Fibroblast of mammary gland (primary cell): ENCODE measurements at regions not wholly inside any gene's neighbourhood (a gene's known extent, or its start where the extent isn't known, plus 50 kb on each side); places are given as distances from the start of the nearest gene placed in this dataset.

Experiments
- DNase-seq: peaks from one replicate; pipeline ENCODE4 v3.0.0-alpha.2; 2010; ENCODE audit warnings: low read depth
- H3K4me3 ChIP-seq: 2 replicates; pipeline ENCODE4 v1.5.1; 2011; ENCODE audit warnings: low read depth, mild to moderate bottlenecking, low read length, moderate library complexity; ENCODE audit not compliant: control insufficient read depth
- CTCF ChIP-seq: conservative IDR thresholded peaks from 2 replicates; pipeline ENCODE4 v1.5.1; 2011; ENCODE audit warnings: low read depth, low read length, inconsistent platforms; ENCODE audit not compliant: control insufficient read depth, insufficient read depth

DNA sequence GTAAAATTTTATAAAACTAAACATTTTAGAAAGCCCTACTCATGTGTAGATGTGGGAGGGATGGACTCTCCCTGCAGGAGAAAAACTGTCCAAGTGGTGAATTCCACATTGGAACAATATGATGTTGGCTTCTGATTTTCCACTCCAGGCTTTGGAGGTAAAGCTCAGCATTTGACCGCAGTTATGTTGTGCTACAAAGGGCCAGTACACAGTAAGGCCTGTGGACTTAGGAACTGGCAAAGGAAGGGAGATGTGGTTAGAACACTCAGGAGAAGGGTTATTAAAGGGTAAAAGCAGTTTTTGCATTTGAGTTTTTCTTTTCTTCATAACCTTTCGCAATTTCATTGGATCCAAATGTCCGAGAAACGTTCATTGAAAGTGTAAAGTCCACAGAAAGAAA lies 150.3 kb upstream of the SASH1 start:
- no peak for TF ChIP-seq CTCF
- peak; percentile 98 for DNase-seq
- H3K4me3 ChIP-seq: peak overlapping the region; percentile 13

DNA sequence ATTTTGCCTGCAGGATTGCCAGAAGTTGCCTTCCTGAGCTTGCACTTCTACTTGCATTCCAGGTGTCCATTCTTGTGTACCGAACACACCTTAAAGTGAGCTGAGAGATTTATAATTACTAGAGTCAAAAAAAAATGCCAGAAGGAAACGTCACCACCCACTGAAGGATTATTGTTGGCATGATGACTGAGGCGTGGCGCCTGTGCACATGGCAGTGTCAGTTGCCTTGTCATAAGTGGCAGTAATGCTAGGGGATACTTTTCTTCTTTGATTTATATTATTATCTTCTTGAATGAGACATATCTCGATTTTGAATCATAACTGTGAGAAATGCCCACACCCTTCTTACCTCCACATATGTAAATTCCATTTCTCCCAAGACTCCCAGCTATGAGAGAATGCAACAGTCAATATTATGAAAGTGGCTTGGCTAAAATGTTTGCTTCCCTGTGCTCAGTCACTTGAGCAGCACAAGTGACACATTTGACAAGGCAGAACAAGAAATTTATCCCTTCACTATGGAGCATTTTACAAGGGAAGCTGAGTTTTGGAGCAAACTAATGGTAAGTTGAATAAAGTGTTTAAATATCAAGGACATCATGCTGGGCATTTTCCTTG lies 149.5 kb upstream of the SASH1 start:
- TF ChIP-seq CTCF: no peak
- no peak overlapping the region for H3K4me3 ChIP-seq
- DNase-seq: peak; percentile 30

DNA sequence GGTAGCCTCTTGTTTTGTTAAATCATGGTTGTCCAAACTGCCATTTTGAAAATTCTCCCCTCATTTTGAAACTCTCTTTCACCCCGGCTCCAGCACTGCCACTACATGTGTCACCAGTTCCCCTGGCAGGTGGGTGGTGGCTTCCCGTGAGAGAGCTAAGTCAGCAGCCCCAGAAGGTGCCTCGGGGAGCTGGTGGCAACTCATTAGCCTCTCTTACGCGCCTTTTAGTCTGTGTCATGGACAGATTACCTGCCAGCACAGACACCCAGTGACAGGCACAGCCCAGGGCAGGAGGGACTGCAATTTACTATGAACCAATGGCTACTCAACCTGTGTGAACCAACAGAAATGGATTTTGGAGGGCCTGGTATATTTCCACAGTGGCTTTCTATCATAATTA lies 147.1 kb upstream of the SASH1 start:
- no peak for TF ChIP-seq CTCF
- H3K4me3 ChIP-seq: no peak overlapping the region
- no peak for DNase-seq

- DNase-seq: no peak
- no peak overlapping the region for H3K4me3 ChIP-seq
- TF ChIP-seq CTCF: no peak
Measured at GRCh38 chr6:148199584-148199983, 143.1 kb upstream of the SASH1 start.

DNA sequence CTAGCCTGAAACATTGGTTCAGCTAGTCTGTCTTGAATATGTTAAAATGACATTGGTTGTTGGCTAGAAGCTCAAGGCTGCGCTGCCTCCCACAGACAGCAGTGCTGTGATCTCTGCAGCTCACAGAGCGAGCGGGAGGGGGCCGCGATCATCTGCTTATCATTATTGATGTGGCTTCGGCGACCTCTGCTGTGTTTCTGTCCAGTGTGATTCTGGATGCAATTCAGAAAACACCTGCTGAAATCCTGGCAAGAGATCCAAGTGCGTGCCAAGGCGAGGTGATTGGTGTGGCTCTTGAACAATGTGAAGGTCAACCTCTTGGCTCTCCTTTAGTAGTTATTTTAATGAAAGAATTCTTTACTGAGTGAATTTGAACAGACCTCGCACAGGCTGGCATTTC lies 142.3 kb upstream of the SASH1 start:
- no peak for DNase-seq
- no peak for TF ChIP-seq CTCF
- no peak overlapping the region for H3K4me3 ChIP-seq

- TF ChIP-seq CTCF: no peak
- no peak overlapping the region for H3K4me3 ChIP-seq
Measured at GRCh38 chr6:148200781-148201180, 141.9 kb upstream of the SASH1 start.

GRCh38 chr6:148203281-148203925 lies 139.2 kb upstream of the SASH1 start:
- peak; percentile 49 for DNase-seq
- no peak overlapping the region for H3K4me3 ChIP-seq
- TF ChIP-seq CTCF: no peak

More at GRCh38 chr6:148200781-148201180, 141.9 kb upstream of the SASH1 start:
- DNase-seq: no peak
